GM10266 (cell line): ENCODE measurements at regions not wholly inside any gene's neighbourhood (a gene's known extent, or its start where the extent isn't known, plus 50 kb on each side); places are given as distances from the start of the nearest gene placed in this dataset.

Experiments used
- DNase-seq: peaks from one replicate; pipeline ENCODE4 v3.0.0; 2012; ENCODE audit errors: extremely low spot score
- CTCF ChIP-seq: IDR thresholded peaks from 2 replicates; pipeline ENCODE4 v1.5.1; 2012; ENCODE audit warnings: mild to moderate bottlenecking, low read depth; ENCODE audit not compliant: control insufficient read depth, insufficient read depth; ENCODE audit errors: missing control alignments

GRCh38 chr2:129769185-129769991 is 210.1 kb upstream of the RAB6C start:
- no peak for DNase-seq
- no peak for TF ChIP-seq CTCF

GRCh38 chr2:129771418-129772189 is 207.9 kb upstream of the RAB6C start:
- no peak for TF ChIP-seq CTCF

GRCh38 chr2:129772190-129772579 is 207.3 kb upstream of the RAB6C start:
- TF ChIP-seq CTCF, result no peak
- no peak for DNase-seq

More at GRCh38 chr2:129771418-129772189, 207.9 kb upstream of the RAB6C start:
- no peak for DNase-seq

- no peak for DNase-seq
- TF ChIP-seq CTCF, result no peak
These were observed 203.4 kb upstream of the RAB6C start for GRCh38 chr2:129775952-129776653.

- DNase-seq, result no peak
- TF ChIP-seq CTCF, result no peak
These were observed 202.3 kb upstream of the RAB6C start for GRCh38 chr2:129777146-129777545.

GRCh38 chr2:129777762-129778583 is 201.5 kb upstream of the RAB6C start:
- no peak for DNase-seq
- no peak for TF ChIP-seq CTCF
